H1 (cell line): ENCODE measurements at regions not wholly inside any gene's neighbourhood (a gene's known extent, or its start where the extent isn't known, plus 50 kb on each side); places are given as distances from the start of the nearest gene placed in this dataset.

ENCODE experiments used
- CTCF ChIA-PET: fragments of 300-600 bp; sonication (Branson Sonifier 250); formaldehyde crosslinking; loops from one replicate; lab custom pipeline; 2021; ENCODE audit not compliant: partially characterized antibody; lab: Charles Lee
- POLR2A ChIA-PET: fragments of 300-600 bp; sonication (Branson Sonifier 250); formaldehyde crosslinking; loops from one replicate; lab custom pipeline; 2021; ENCODE audit warnings: inconsistent platforms; ENCODE audit not compliant: partially characterized antibody; lab: Charles Lee
- DNase-seq, 2 experiments: peaks; one replicate each; pipeline versions ENCODE4 v3.0.0 to v3.0.0-alpha.2; 2010 to 2022; ENCODE audit warnings: low spot score in 2 of 2, low read depth in 1 of 2, mixed read lengths in 1 of 2
- FAIRE-seq: peaks from 2 replicates; lab custom pipeline; 2011; peaks lifted over from hg19 to GRCh38; lab: Jason Lieb, UNC
- H2AFZ ChIP-seq: 2 replicates; pipeline ENCODE4 v1.8.1; 2012; ENCODE audit warnings: low read length, inconsistent platforms
- H2AK5ac ChIP-seq: 2 replicates; pipeline ENCODE4 v1.6.1; 2013; ENCODE audit warnings: low read depth, low read length
- H2BK120ac ChIP-seq: replicated peaks from 2 replicates; pipeline ENCODE3; 2013; ENCODE audit warnings: low read depth, low read length, inconsistent platforms
- H2BK12ac ChIP-seq: 2 replicates; pipeline ENCODE4 v1.6.1; 2013; ENCODE audit warnings: low read depth, low read length
- H2BK15ac ChIP-seq: 2 replicates; pipeline ENCODE4 v1.6.1; 2013; ENCODE audit warnings: low read length
- H2BK20ac ChIP-seq: 2 replicates; pipeline ENCODE4 v1.6.1; 2013; ENCODE audit warnings: low read length
- H2BK5ac ChIP-seq: 2 replicates; pipeline ENCODE4 v1.6.1; 2013; ENCODE audit warnings: low read depth, low read length
- H3K14ac ChIP-seq: 2 replicates; pipeline ENCODE4 v1.6.1; 2013; ENCODE audit warnings: inconsistent platforms; ENCODE audit not compliant: insufficient read length
- H3K18ac ChIP-seq: 2 replicates; pipeline ENCODE4 v1.6.1; 2013; ENCODE audit warnings: low read length; ENCODE audit errors: extremely low read depth
- H3K23ac ChIP-seq: 2 replicates; pipeline ENCODE4 v1.6.1; 2013; ENCODE audit warnings: inconsistent platforms; ENCODE audit not compliant: insufficient read length
- H3K23me2 ChIP-seq: 2 replicates; pipeline ENCODE4 v1.6.1; 2013; ENCODE audit warnings: low read depth, low read length
- H3K27ac ChIP-seq: 2 replicates; pipeline ENCODE4 v1.6.1; 2011; ENCODE audit warnings: low read depth, low read length, inconsistent platforms
- H3K27me3 ChIP-seq, 4 experiments: replicated peaks in 1 of 4; 1 replicate in 1 of 4; 2 replicates in 3 of 4; pipeline versions ENCODE4 v1.6.1 to v1.8.1; 2011 to 2013; ENCODE audit warnings: low read length in 3 of 4, mild to moderate bottlenecking in 3 of 4, inconsistent platforms in 2 of 4, mixed read lengths in 2 of 4, moderate library complexity in 1 of 4; ENCODE audit not compliant: control insufficient read depth in 3 of 4, insufficient read depth in 3 of 4; ENCODE audit errors: extremely low read depth in 1 of 4
- H3K36me3 ChIP-seq, 4 experiments: 2 replicates each; pipeline versions ENCODE4 v1.6.1 to v1.8.1; 2011 to 2013; ENCODE audit warnings: mild to moderate bottlenecking in 4 of 4, low read length in 3 of 4, moderate library complexity in 2 of 4, control low read depth in 1 of 4, inconsistent platforms in 1 of 4; ENCODE audit not compliant: insufficient read depth in 4 of 4, control insufficient read depth in 2 of 4
- H3K4ac ChIP-seq: replicated peaks from 2 replicates; pipeline ENCODE3; 2013; ENCODE audit warnings: low read length, low read depth, mixed read lengths, inconsistent platforms; ENCODE audit not compliant: insufficient read length
- H3K4me1 ChIP-seq, 4 experiments: replicated peaks in 1 of 4; 1 replicate in 1 of 4; 2 replicates in 3 of 4; pipeline versions ENCODE4 v1.6.1 to v1.8.1; 2011 to 2013; ENCODE audit warnings: low read length in 3 of 4, inconsistent platforms in 2 of 4, mixed read lengths in 1 of 4; ENCODE audit not compliant: insufficient read depth in 4 of 4, control insufficient read depth in 3 of 4
- H3K4me2 ChIP-seq, 2 experiments: 2 replicates each; pipeline versions ENCODE4 v1.6.1 to v1.8.1; 2011 to 2013; ENCODE audit warnings: low read depth in 2 of 2, low read length in 2 of 2, control low read depth in 1 of 2, inconsistent platforms in 1 of 2, mild to moderate bottlenecking in 1 of 2; ENCODE audit not compliant: insufficient read depth in 1 of 2
- H3K4me3 ChIP-seq, 4 experiments: fragments of 200-600, 300-600 bp in 1 of 4; sonication (generic), shearing (Covaris generic), sonication (Bioruptor Twin) in 1 of 4; 2 replicates each; pipeline versions ENCODE4 v1.5.1 to v1.8.1; 2011 to 2016; ENCODE audit warnings: low read length in 4 of 4, low read depth in 3 of 4, control low read depth in 2 of 4, inconsistent platforms in 2 of 4, mild to moderate bottlenecking in 2 of 4, mixed read lengths in 1 of 4, moderate library complexity in 1 of 4; ENCODE audit not compliant: insufficient read depth in 2 of 4; ENCODE audit errors: extremely low read depth in 1 of 4
- H3K56ac ChIP-seq: replicated peaks from 2 replicates; pipeline ENCODE3; 2013; ENCODE audit warnings: low read depth, mild to moderate bottlenecking, mixed read lengths, low read length, inconsistent platforms; ENCODE audit not compliant: insufficient read length
- H3K79me1 ChIP-seq: 2 replicates; pipeline ENCODE4 v1.6.1; 2013; ENCODE audit warnings: low read depth, low read length, control low read depth
- H3K79me2 ChIP-seq, 2 experiments: 2 replicates each; pipeline versions ENCODE4 v1.6.1 to v1.8.1; 2012 to 2013; ENCODE audit warnings: low read length in 2 of 2, mild to moderate bottlenecking in 2 of 2, inconsistent platforms in 1 of 2; ENCODE audit not compliant: insufficient read depth in 2 of 2, control insufficient read depth in 1 of 2
- H3K9ac ChIP-seq, 4 experiments: replicated peaks in 1 of 4; 1 replicate in 1 of 4; 2 replicates in 3 of 4; pipeline versions ENCODE4 v1.6.1 to v1.8.1; 2011 to 2013; ENCODE audit warnings: low read depth in 3 of 4, low read length in 3 of 4, control low read depth in 2 of 4, mild to moderate bottlenecking in 2 of 4, moderate library complexity in 2 of 4, inconsistent platforms in 1 of 4; ENCODE audit errors: extremely low read depth in 1 of 4
- H3K9me3 ChIP-seq, 2 experiments: 2 replicates each; pipeline versions ENCODE4 v1.6.1 to v1.8.1; 2012 to 2013; ENCODE audit warnings: mild to moderate bottlenecking in 2 of 2, moderate library complexity in 2 of 2, control low read depth in 1 of 2, inconsistent platforms in 1 of 2, low read depth in 1 of 2, low read length in 1 of 2, mixed read lengths in 1 of 2; ENCODE audit not compliant: insufficient read depth in 2 of 2
- H4K20me1 ChIP-seq, 2 experiments: replicated peaks in 1 of 2; 2 replicates each; pipeline versions ENCODE3 to v1.8.1; 2011 to 2013; ENCODE audit warnings: inconsistent platforms in 2 of 2, low read length in 2 of 2, mild to moderate bottlenecking in 1 of 2; ENCODE audit not compliant: insufficient read depth in 2 of 2, control insufficient read depth in 1 of 2
- H4K5ac ChIP-seq: 2 replicates; pipeline ENCODE4 v1.6.1; 2013; ENCODE audit warnings: low read length, low read depth, mixed read lengths, inconsistent platforms; ENCODE audit not compliant: insufficient read length
- H4K8ac ChIP-seq: 2 replicates; pipeline ENCODE4 v1.8.0; 2013; ENCODE audit warnings: mild to moderate bottlenecking, moderate library complexity, low read length, inconsistent platforms; ENCODE audit not compliant: insufficient read depth; ENCODE audit errors: extremely low read depth
- H4K91ac ChIP-seq: replicated peaks from 2 replicates; pipeline ENCODE3; 2013; ENCODE audit warnings: low read length, mixed read lengths, inconsistent platforms; ENCODE audit not compliant: insufficient read length
- ASH2L ChIP-seq: fragments of 200-600, 300-600 bp; sonication (generic); IDR thresholded peaks from one replicate; pipeline ENCODE4 v1.7.1; 2017; ENCODE audit warnings: low read length
- ATF2 ChIP-seq: IDR thresholded peaks from 2 replicates; pipeline ENCODE4 v1.6.1; 2012; ENCODE audit warnings: low read length, inconsistent platforms
- BACH1 ChIP-seq: IDR thresholded peaks from 2 replicates; pipeline ENCODE4 v1.6.1; 2012; ENCODE audit warnings: low read length, improper control_type of control experiment
- BCL11A ChIP-seq, 2 experiments: IDR thresholded peaks; one replicate each; pipeline ENCODE4 v1.6.1; 2011; ENCODE audit warnings: low read depth in 2 of 2, low read length in 2 of 2, mild to moderate bottlenecking in 2 of 2
- EGR1 ChIP-seq: IDR thresholded peaks from 2 replicates; pipeline ENCODE4 v1.6.1; 2011; ENCODE audit warnings: low read depth, low read length, borderline replicate concordance
- EP300 ChIP-seq, 2 experiments: IDR thresholded peaks; 1 replicate in 1 of 2; 2 replicates in 1 of 2; pipeline ENCODE4 v1.6.1; 2011 to 2012; ENCODE audit warnings: low read depth in 2 of 2, low read length in 2 of 2, mild to moderate bottlenecking in 2 of 2, borderline replicate concordance in 1 of 2, inconsistent platforms in 1 of 2, moderate library complexity in 1 of 2
- JUN ChIP-seq: IDR thresholded peaks from 2 replicates; pipeline ENCODE4 v1.6.1; 2011; ENCODE audit warnings: low read depth, mild to moderate bottlenecking, improper control_type of control experiment, low read length
- KDM1A ChIP-seq: fragments of 200-600, 300-600 bp; sonication (generic); IDR thresholded peaks from 2 replicates; pipeline ENCODE4 v1.7.1; 2016; ENCODE audit warnings: mild to moderate bottlenecking, low read length, borderline replicate concordance
- RBBP5 ChIP-seq: IDR thresholded peaks from 2 replicates; pipeline ENCODE4 v1.7.1; 2012; ENCODE audit warnings: low read depth, mild to moderate bottlenecking, inconsistent platforms, low read length, moderate library complexity, borderline replicate concordance
- SP1 ChIP-seq: IDR thresholded peaks from 2 replicates; pipeline ENCODE4 v1.6.1; 2011; ENCODE audit warnings: low read depth, low read length
- SUZ12 ChIP-seq: fragments of 200-600 bp; sonication (generic); IDR thresholded peaks from 2 replicates; pipeline ENCODE4 v1.6.1; 2012; ENCODE audit warnings: mild to moderate bottlenecking, inconsistent platforms, low read length, moderate library complexity, mixed read lengths
- TBP ChIP-seq: IDR thresholded peaks from 2 replicates; pipeline ENCODE4 v1.6.1; 2011; ENCODE audit warnings: low read depth, low read length, improper control_type of control experiment
- YY1 ChIP-seq: IDR thresholded peaks from 2 replicates; pipeline ENCODE4 v1.6.1; 2011; ENCODE audit warnings: low read depth, mild to moderate bottlenecking, low read length
- WGBS, 2 experiments: shearing (Covaris generic) in 1 of 2; methylation state at CpG; one replicate each; pipeline versions ENCODE4 v1.1.6 to v1.1.7; 2013 to 2015; ENCODE audit warnings: low lambda C conversion rate in 2 of 2, mixed read lengths in 2 of 2, inconsistent platforms in 1 of 2, low coverage in 1 of 2, missing lambda C conversion rate in 1 of 2; ENCODE audit not compliant: insufficient replicate concordance in 2 of 2, insufficient coverage in 1 of 2, insufficient read length in 1 of 2; ENCODE audit errors: extremely low coverage in 1 of 2, missing lambda C conversion rate in 1 of 2; 5-methylcytosine and 5-hydroxymethylcytosine counted together

GRCh38 chr21:35212393-35213127 is 163.5 kb upstream of the RUNX1 start:
- FAIRE-seq: no peak
- no peak for TF ChIP-seq TBP
- no peak for TF ChIP-seq JUN
- no peak for TF ChIP-seq BCL11A (IDR thresholded peaks at IDR 0.05; ENCODE audit: low read depth in 2 of 2, low read length in 2 of 2)
- no peak for TF ChIP-seq SP1
- TF ChIP-seq EGR1: no peak
- no peak for TF ChIP-seq ATF2
- TF ChIP-seq BACH1: no peak
- TF ChIP-seq EP300 (IDR thresholded peaks at IDR 0.05; ENCODE audit: borderline replicate concordance in 1 of 2, low read depth in 2 of 2, low read length in 2 of 2): no peak
- no peak for TF ChIP-seq ASH2L
- no peak for TF ChIP-seq KDM1A
- TF ChIP-seq SUZ12: no peak
- TF ChIP-seq RBBP5: no peak
- TF ChIP-seq YY1: no peak

More at GRCh38 chr21:35212393-35213127, 163.5 kb upstream of the RUNX1 start:
- H3K4me3 ChIP-seq: no peak overlapping the region
- no peak overlapping the region for H2BK120ac ChIP-seq
- no peak overlapping the region for H4K8ac ChIP-seq
- no peak overlapping the region for H3K14ac ChIP-seq
- H3K4me1 ChIP-seq: no peaks in the 10 kb centered on the region
- no peak overlapping the region for H3K4ac ChIP-seq
- no peak overlapping the region for H2BK15ac ChIP-seq
- no peak overlapping the region for H3K27ac ChIP-seq
- H3K23ac ChIP-seq: no peak overlapping the region
- CTCF ChIA-PET: no interaction called here
- H2AK5ac ChIP-seq: no peak overlapping the region
- no peak overlapping the region for H3K56ac ChIP-seq
- H4K20me1 ChIP-seq: no peaks in the 10 kb centered on the region
- no peak for DNase-seq
- no peak overlapping the region for H2BK5ac ChIP-seq
- H3K4me2 ChIP-seq: no peak overlapping the region
- no peak overlapping the region for H3K18ac ChIP-seq
- H4K5ac ChIP-seq: no peak overlapping the region
- no peak overlapping the region for H3K9ac ChIP-seq
- H3K9me3 ChIP-seq: no peaks in the 10 kb centered on the region
- no peaks in the 10 kb centered on the region for H3K79me2 ChIP-seq
- 87% methylated on average over 3 of the region's 3 CpGs; no CpG with 5 or more reads in 1 of the 2 experiments for WGBS, 2 experiments
- H2BK20ac ChIP-seq: no peak overlapping the region
- no peaks in the 10 kb centered on the region for H3K23me2 ChIP-seq
- H3K36me3 ChIP-seq: no peaks in the 10 kb centered on the region
- H2BK12ac ChIP-seq: no peak overlapping the region
- POLR2A ChIA-PET: no interaction called here
- no peaks in the 10 kb centered on the region for H3K27me3 ChIP-seq
- no peaks in the 10 kb centered on the region for H3K79me1 ChIP-seq
- no peak overlapping the region for H4K91ac ChIP-seq
- H2AFZ ChIP-seq: no peak overlapping the region
